C4-2B (cell line): ENCODE measurements at regions not wholly inside any gene's neighbourhood (a gene's known extent, or its start where the extent isn't known, plus 50 kb on each side); places are given as distances from the start of the nearest gene placed in this dataset.

ENCODE experiments used
- ZFX ChIP-seq: fragments of 450-650 bp; IDR thresholded peaks from 2 replicates; pipeline ENCODE4 v1.6.1; 2017
- TF ChIP-seq, protein P1 (sequence below): fragments of 450-650 bp; conservative IDR thresholded peaks from 2 replicates; pipeline ENCODE4 v1.5.1; 2017; ENCODE audit warnings: mild to moderate bottlenecking

DNA sequence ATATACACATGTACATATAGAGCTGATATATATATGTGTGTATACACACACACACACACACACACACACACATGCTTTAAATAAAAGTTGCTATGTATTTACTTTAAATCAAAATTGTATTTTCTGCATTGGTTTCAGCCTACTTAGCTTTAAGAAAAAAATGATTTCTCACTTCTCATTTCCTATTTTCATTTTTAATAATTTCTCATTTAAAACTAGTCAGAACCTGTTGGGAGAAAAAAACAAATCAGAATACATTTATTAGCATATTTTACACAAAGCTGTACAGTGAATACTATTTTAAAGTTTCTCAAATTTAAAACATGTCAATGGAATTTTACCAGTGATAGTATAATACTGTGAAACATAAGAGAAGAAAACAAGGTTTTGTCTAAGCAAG lies 681.8 kb downstream of the CENPC start:
- TF ChIP-seq, protein P1, sequence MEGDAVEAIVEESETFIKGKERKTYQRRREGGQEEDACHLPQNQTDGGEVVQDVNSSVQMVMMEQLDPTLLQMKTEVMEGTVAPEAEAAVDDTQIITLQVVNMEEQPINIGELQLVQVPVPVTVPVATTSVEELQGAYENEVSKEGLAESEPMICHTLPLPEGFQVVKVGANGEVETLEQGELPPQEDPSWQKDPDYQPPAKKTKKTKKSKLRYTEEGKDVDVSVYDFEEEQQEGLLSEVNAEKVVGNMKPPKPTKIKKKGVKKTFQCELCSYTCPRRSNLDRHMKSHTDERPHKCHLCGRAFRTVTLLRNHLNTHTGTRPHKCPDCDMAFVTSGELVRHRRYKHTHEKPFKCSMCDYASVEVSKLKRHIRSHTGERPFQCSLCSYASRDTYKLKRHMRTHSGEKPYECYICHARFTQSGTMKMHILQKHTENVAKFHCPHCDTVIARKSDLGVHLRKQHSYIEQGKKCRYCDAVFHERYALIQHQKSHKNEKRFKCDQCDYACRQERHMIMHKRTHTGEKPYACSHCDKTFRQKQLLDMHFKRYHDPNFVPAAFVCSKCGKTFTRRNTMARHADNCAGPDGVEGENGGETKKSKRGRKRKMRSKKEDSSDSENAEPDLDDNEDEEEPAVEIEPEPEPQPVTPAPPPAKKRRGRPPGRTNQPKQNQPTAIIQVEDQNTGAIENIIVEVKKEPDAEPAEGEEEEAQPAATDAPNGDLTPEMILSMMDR, result no peak
- TF ChIP-seq ZFX, result no peak
